Central memory CD8-positive, alpha-beta T cell (primary cell): ENCODE measurements at regions not wholly inside any gene's neighbourhood (a gene's known extent, or its start where the extent isn't known, plus 50 kb on each side); places are given as distances from the start of the nearest gene placed in this dataset.

Source experiments
- ATAC-seq: fragments of 150-1000 bp; cut with Tn5 transposase; replicated peaks from 2 replicates; pipeline ENCODE4 v1.10.0; 2022; ENCODE audit warnings: mild to moderate bottlenecking, moderate FRiP score, moderate number of reproducible peaks; ENCODE audit not compliant: poor library complexity, severe bottlenecking; ENCODE audit errors: extremely low read depth
- DNase-seq, 2 donors: peaks; one replicate each; pipeline ENCODE4 v3.0.0; 2021; ENCODE audit warnings: low spot score in 2 of 2
- H3K27ac Mint-ChIP-seq: one replicate; pipeline ENCODE4 v1.8.0; 2022; ENCODE audit warnings: low read depth, mild to moderate bottlenecking, moderate library complexity, mixed read lengths
- H3K27me3 Mint-ChIP-seq: one replicate; pipeline ENCODE4 v1.8.0; 2022; ENCODE audit warnings: mixed read lengths
- H3K36me3 Mint-ChIP-seq: one replicate; pipeline ENCODE4 v1.8.0; 2022; ENCODE audit warnings: mild to moderate bottlenecking, moderate library complexity, mixed read lengths; ENCODE audit not compliant: insufficient read depth
- H3K4me1 Mint-ChIP-seq: one replicate; pipeline ENCODE4 v1.8.0; 2022; ENCODE audit warnings: mixed read lengths
- H3K4me3 Mint-ChIP-seq: one replicate; pipeline ENCODE4 v1.8.0; 2022; ENCODE audit warnings: mild to moderate bottlenecking, moderate library complexity, mixed read lengths
- H3K9me3 Mint-ChIP-seq: one replicate; pipeline ENCODE4 v1.8.0; 2022; ENCODE audit warnings: mixed read lengths

GRCh38 chr3:39757307-39757706, 52.1 kb upstream of the MYRIP start:
- no peak overlapping the region for H3K27ac Mint-ChIP-seq
- H3K9me3 Mint-ChIP-seq = no peaks in the 10 kb centered on the region
- ATAC-seq (no peak), DNase-seq (no peak)
- no peak overlapping the region for H3K4me3 Mint-ChIP-seq
- H3K4me1 Mint-ChIP-seq = no peaks in the 10 kb centered on the region
- no peaks in the 10 kb centered on the region for H3K36me3 Mint-ChIP-seq
- peaks cover 33% of the 10 kb centered on the region for H3K27me3 Mint-ChIP-seq
